OCI-LY1 (cell line): ENCODE measurements at regions not wholly inside any gene's neighbourhood (a gene's known extent, or its start where the extent isn't known, plus 50 kb on each side); places are given as distances from the start of the nearest gene placed in this dataset.

Experiments used
- CTCF ChIP-seq: fragments of 200-600 bp; sonication (generic), shearing (Covaris generic); IDR thresholded peaks from 2 replicates; pipeline ENCODE4 v1.5.1; 2017; ENCODE audit warnings: mild to moderate bottlenecking, antibody characterized with exemption, low read length, moderate library complexity, mixed read lengths
- EZH2 ChIP-seq: fragments of 200-600 bp; sonication (generic), shearing (Covaris generic); IDR thresholded peaks from 2 replicates; pipeline ENCODE4 v1.8.0; 2017; ENCODE audit warnings: borderline replicate concordance, mixed run types, mild to moderate bottlenecking, antibody characterized with exemption, low read length, moderate library complexity, mixed read lengths

- TF ChIP-seq CTCF: no peak
- no peak for TF ChIP-seq EZH2
These were observed 841.5 kb downstream of the DTWD2 start for GRCh38 chr5:118146824-118147223.
